ENCODE measurements at regions not wholly inside any gene's neighbourhood (a gene's known extent, or its start where the extent isn't known, plus 50 kb on each side); places are given as distances from the start of the nearest gene placed in this dataset.

DNA sequence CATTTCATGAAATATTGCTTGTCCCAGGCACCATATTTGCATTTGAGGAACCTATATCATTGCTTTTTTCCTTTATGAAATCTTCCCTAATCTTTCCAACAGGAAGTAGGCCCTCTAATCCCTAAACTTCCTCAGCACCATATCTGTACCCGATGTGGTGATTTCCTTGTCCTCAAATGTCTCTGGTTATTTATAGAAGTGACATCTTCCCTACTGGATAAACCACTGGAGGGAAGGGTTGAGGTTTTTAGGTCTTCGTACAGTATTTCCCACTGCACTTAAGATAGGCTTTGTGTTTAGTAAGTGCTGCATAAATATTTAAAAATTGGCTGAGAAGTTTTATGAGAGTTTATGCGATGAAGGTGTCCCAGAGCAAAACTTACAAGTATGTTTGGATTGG lies 54.9 kb upstream of the TMEM170B start:
- TF ChIP-seq, protein P1, sequence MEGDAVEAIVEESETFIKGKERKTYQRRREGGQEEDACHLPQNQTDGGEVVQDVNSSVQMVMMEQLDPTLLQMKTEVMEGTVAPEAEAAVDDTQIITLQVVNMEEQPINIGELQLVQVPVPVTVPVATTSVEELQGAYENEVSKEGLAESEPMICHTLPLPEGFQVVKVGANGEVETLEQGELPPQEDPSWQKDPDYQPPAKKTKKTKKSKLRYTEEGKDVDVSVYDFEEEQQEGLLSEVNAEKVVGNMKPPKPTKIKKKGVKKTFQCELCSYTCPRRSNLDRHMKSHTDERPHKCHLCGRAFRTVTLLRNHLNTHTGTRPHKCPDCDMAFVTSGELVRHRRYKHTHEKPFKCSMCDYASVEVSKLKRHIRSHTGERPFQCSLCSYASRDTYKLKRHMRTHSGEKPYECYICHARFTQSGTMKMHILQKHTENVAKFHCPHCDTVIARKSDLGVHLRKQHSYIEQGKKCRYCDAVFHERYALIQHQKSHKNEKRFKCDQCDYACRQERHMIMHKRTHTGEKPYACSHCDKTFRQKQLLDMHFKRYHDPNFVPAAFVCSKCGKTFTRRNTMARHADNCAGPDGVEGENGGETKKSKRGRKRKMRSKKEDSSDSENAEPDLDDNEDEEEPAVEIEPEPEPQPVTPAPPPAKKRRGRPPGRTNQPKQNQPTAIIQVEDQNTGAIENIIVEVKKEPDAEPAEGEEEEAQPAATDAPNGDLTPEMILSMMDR (CRISPR knock-in tag; IDR thresholded peaks at IDR 0.05): no peak
- no peak for TF ChIP-seq TCF7L2 (IDR thresholded peaks at IDR 0.05; ENCODE audit: low read depth, low read length)
- TF ChIP-seq ATM (IDR thresholded peaks at IDR 0.05; ENCODE audit: borderline replicate concordance): no peak
- no peak for TF ChIP-seq YY1 (IDR thresholded peaks at IDR 0.05; ENCODE audit: insufficient read depth, insufficient replicate concordance, low read depth, low read length)
- no peak for TF ChIP-seq ZNF616 (CRISPR knock-in tag; IDR thresholded peaks at IDR 0.05; ENCODE audit: low read depth)
- TF ChIP-seq, protein P2, sequence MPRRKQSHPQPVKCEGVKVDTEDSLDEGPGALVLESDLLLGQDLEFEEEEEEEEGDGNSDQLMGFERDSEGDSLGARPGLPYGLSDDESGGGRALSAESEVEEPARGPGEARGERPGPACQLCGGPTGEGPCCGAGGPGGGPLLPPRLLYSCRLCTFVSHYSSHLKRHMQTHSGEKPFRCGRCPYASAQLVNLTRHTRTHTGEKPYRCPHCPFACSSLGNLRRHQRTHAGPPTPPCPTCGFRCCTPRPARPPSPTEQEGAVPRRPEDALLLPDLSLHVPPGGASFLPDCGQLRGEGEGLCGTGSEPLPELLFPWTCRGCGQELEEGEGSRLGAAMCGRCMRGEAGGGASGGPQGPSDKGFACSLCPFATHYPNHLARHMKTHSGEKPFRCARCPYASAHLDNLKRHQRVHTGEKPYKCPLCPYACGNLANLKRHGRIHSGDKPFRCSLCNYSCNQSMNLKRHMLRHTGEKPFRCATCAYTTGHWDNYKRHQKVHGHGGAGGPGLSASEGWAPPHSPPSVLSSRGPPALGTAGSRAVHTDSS (CRISPR knock-in tag; conservative IDR thresholded peaks at IDR 0.05): no peak
- no peak for TF ChIP-seq NR2C2 (CRISPR knock-in tag; IDR thresholded peaks at IDR 0.05; ENCODE audit: borderline replicate concordance)
- TF ChIP-seq MEIS1 (CRISPR knock-in tag; IDR thresholded peaks at IDR 0.05; ENCODE audit: borderline replicate concordance): no peak
- no peak for TF ChIP-seq ZNF775 (CRISPR knock-in tag; IDR thresholded peaks at IDR 0.05; ENCODE audit: borderline replicate concordance)

Data from HepG2 (cell line).